Parathyroid adenoma (tissue), 2 donors: ENCODE measurements at regions not wholly inside any gene's neighbourhood (a gene's known extent, or its start where the extent isn't known, plus 50 kb on each side); places are given as distances from the start of the nearest gene placed in this dataset.

Experiments
- H2AFZ ChIP-seq: fragments of 300-600 bp; sonication (generic); one replicate; pipeline ENCODE4 v1.7.0; 2017; ENCODE audit warnings: antibody characterized with exemption, mild to moderate bottlenecking
- H3K27ac ChIP-seq: fragments of 300-600 bp; sonication (generic); one replicate; pipeline ENCODE4 v1.7.0; 2017
- H3K27me3 ChIP-seq: fragments of 300-600 bp; sonication (generic); one replicate; pipeline ENCODE4 v1.7.0; 2017; ENCODE audit warnings: low read length; ENCODE audit not compliant: control insufficient read depth, insufficient read depth
- H3K36me3 ChIP-seq: fragments of 300-600 bp; sonication (generic); one replicate; pipeline ENCODE4 v1.7.0; 2017; ENCODE audit warnings: low read length; ENCODE audit not compliant: control insufficient read depth, insufficient read depth
- H3K4me1 ChIP-seq: fragments of 300-600 bp; sonication (generic); one replicate; pipeline ENCODE4 v1.7.0; 2017; ENCODE audit warnings: control low read depth
- H3K4me2 ChIP-seq: fragments of 300-600 bp; sonication (generic); one replicate; pipeline ENCODE4 v1.7.0; 2017; ENCODE audit warnings: low read length
- H3K4me3 ChIP-seq: fragments of 300-600 bp; sonication (generic); one replicate; pipeline ENCODE4 v1.7.0; 2017; ENCODE audit warnings: low read depth, low read length
- H3K79me2 ChIP-seq: fragments of 300-600 bp; sonication (generic); one replicate; pipeline ENCODE4 v1.7.0; 2017; ENCODE audit warnings: control low read depth
- H3K9ac ChIP-seq: fragments of 300-600 bp; sonication (generic); one replicate; pipeline ENCODE4 v1.7.0; 2017; ENCODE audit warnings: mild to moderate bottlenecking
- H3K9me3 ChIP-seq: fragments of 300-600 bp; sonication (generic); one replicate; pipeline ENCODE4 v1.7.0; 2017; ENCODE audit warnings: low read length; ENCODE audit not compliant: control insufficient read depth
- CTCF ChIP-seq: fragments of 300-600 bp; sonication (generic); IDR thresholded peaks from one replicate; pipeline ENCODE4 v1.7.0; 2017; ENCODE audit warnings: antibody characterized with exemption, mild to moderate bottlenecking
- donor health status: primary hyperparathyroidism.

- Histone ChIP-seq H3K9me3 (no peaks in the 10 kb centered on the region), H3K27ac (no peak overlapping the region)
- TF ChIP-seq CTCF, result no peak
Measured at GRCh38 chr5:118558871-118559270, 429.5 kb downstream of the DTWD2 start.

GRCh38 chr5:118557251-118557661 lies 431.1 kb downstream of the DTWD2 start:
- no peak for TF ChIP-seq CTCF
- H3K27me3 ChIP-seq, result no peaks in the 10 kb centered on the region
- H3K4me3 ChIP-seq, result no peak overlapping the region

More at GRCh38 chr5:118558871-118559270, 429.5 kb downstream of the DTWD2 start:
- H2AFZ ChIP-seq, result no peak overlapping the region
- H3K9ac ChIP-seq, result no peak overlapping the region
- H3K4me3 ChIP-seq, result no peak overlapping the region
- H3K4me2 ChIP-seq, result no peak overlapping the region
- H3K36me3 ChIP-seq, result no peaks in the 10 kb centered on the region
- H3K4me1 ChIP-seq, result no peaks in the 10 kb centered on the region
- H3K79me2 ChIP-seq, result no peaks in the 10 kb centered on the region
- H3K27me3 ChIP-seq, result no peaks in the 10 kb centered on the region

GRCh38 chr5:118556792-118557191 lies 431.6 kb downstream of the DTWD2 start:
- TF ChIP-seq CTCF, result no peak
- H3K36me3 ChIP-seq, result no peaks in the 10 kb centered on the region
- H3K27me3 ChIP-seq, result no peaks in the 10 kb centered on the region

More at GRCh38 chr5:118557251-118557661, 431.1 kb downstream of the DTWD2 start:
- Histone ChIP-seq H3K4me1 (no peaks in the 10 kb centered on the region), H3K79me2 (no peaks in the 10 kb centered on the region), H2AFZ (no peak overlapping the region), H3K9ac (no peak overlapping the region), H3K27ac (no peak overlapping the region), H3K4me2 (no peak overlapping the region), H3K9me3 (no peaks in the 10 kb centered on the region), H3K36me3 (no peaks in the 10 kb centered on the region)

GRCh38 chr5:118555727-118556126 lies 432.6 kb downstream of the DTWD2 start:
- no peak overlapping the region for H3K4me3 ChIP-seq
- no peak overlapping the region for H3K9ac ChIP-seq
- H2AFZ ChIP-seq, result no peak overlapping the region
- H3K9me3 ChIP-seq, result no peaks in the 10 kb centered on the region
- H3K79me2 ChIP-seq, result no peaks in the 10 kb centered on the region
- H3K4me2 ChIP-seq, result no peak overlapping the region
- TF ChIP-seq CTCF, result no peak
- H3K36me3 ChIP-seq, result no peaks in the 10 kb centered on the region
- H3K27me3 ChIP-seq, result no peaks in the 10 kb centered on the region
- H3K27ac ChIP-seq, result no peak overlapping the region
- H3K4me1 ChIP-seq, result no peaks in the 10 kb centered on the region

More at GRCh38 chr5:118556792-118557191, 431.6 kb downstream of the DTWD2 start:
- H3K4me3 ChIP-seq, result no peak overlapping the region
- no peaks in the 10 kb centered on the region for H3K9me3 ChIP-seq
- no peak overlapping the region for H3K27ac ChIP-seq
- H3K4me1 ChIP-seq, result no peaks in the 10 kb centered on the region
- no peak overlapping the region for H3K4me2 ChIP-seq
- no peaks in the 10 kb centered on the region for H3K79me2 ChIP-seq
- no peak overlapping the region for H2AFZ ChIP-seq
- H3K9ac ChIP-seq, result no peak overlapping the region

GRCh38 chr5:118554981-118555380 lies 433.4 kb downstream of the DTWD2 start:
- TF ChIP-seq CTCF, result no peak
- no peaks in the 10 kb centered on the region for H3K79me2 ChIP-seq

More at GRCh38 chr5:118554981-118555380, 433.4 kb downstream of the DTWD2 start:
- no peaks in the 10 kb centered on the region for H3K36me3 ChIP-seq
- no peaks in the 10 kb centered on the region for H3K27me3 ChIP-seq
- H3K4me2 ChIP-seq, result no peak overlapping the region
- no peak overlapping the region for H3K4me3 ChIP-seq
- H2AFZ ChIP-seq, result no peak overlapping the region
- H3K9me3 ChIP-seq, result no peaks in the 10 kb centered on the region
- no peak overlapping the region for H3K27ac ChIP-seq
- no peaks in the 10 kb centered on the region for H3K4me1 ChIP-seq
- no peak overlapping the region for H3K9ac ChIP-seq
